HepG2 (cell line): ENCODE measurements at regions not wholly inside any gene's neighbourhood (a gene's known extent, or its start where the extent isn't known, plus 50 kb on each side); places are given as distances from the start of the nearest gene placed in this dataset.

ENCODE experiments used
- EED ChIP-seq: sonication (generic); formaldehyde crosslinking; IDR thresholded peaks from 2 replicates; pipeline ENCODE4 v1.5.0; 2020; ENCODE audit warnings: mild to moderate bottlenecking, missing genetic modification reagents
- HCFC1 ChIP-seq: fragments of 150-350 bp; IDR thresholded peaks from 2 replicates; pipeline ENCODE4 v1.6.1; 2014; ENCODE audit warnings: low read depth, low read length
- ZFP1 ChIP-seq: IDR thresholded peaks from 2 replicates; pipeline ENCODE4 v1.6.1; 2016
- ZNF614 ChIP-seq: IDR thresholded peaks from 2 replicates; pipeline ENCODE4 v1.6.1; 2018; ENCODE audit warnings: missing biosample characterization, missing genetic modification reagents, inconsistent platforms, borderline replicate concordance

- TF ChIP-seq ZFP1 (no peak), ZNF614 (CRISPR knock-in tag) (no peak), HCFC1 (no peak), EED (no peak)
These were observed 94.5 kb downstream of the MID1IP1 start for GRCh38 chrX:38895775-38896174.
